ENCODE measurements at regions not wholly inside any gene's neighbourhood (a gene's known extent, or its start where the extent isn't known, plus 50 kb on each side); places are given as distances from the start of the nearest gene placed in this dataset.
"Not testable (repeated sequence)": the region's sequence is repeated elsewhere in the genome, so short reads cannot be mapped to it uniquely, and the experiment has no call there.

GRCh38 chr11:129503646-129504045 lies 128.0 kb downstream of the BARX2 start:
- no peak for DNase-seq

GRCh38 chr11:129505266-129505665 lies 129.6 kb downstream of the BARX2 start:
- DNase-seq, result no peak

GRCh38 chr11:129508163-129508562 lies 132.5 kb downstream of the BARX2 start:
- DNase-seq, result no peak

DNA sequence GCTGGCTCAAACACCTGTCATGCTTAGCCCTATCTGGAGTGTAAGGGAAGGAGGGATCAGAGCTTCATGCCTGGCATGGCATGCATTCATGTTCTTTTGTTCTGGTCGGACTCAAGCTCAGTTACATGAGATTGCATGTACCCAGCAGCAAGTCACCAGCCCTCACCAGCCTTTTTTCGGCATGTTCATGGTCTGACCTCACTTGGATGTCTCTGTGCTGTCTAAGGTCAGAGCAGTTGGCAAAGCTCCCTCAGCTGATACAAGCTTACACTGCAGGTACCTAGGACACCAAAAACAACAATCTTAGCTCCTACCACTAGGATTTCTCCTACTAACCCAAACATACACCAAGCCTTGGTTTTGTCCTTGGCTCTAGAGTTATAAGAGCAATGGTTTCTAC lies 152.6 kb downstream of the BARX2 start:
- no peak for DNase-seq

GRCh38 chr11:129530154-129530895 lies 154.7 kb downstream of the BARX2 start:
- DNase-seq, result no peak

DNA sequence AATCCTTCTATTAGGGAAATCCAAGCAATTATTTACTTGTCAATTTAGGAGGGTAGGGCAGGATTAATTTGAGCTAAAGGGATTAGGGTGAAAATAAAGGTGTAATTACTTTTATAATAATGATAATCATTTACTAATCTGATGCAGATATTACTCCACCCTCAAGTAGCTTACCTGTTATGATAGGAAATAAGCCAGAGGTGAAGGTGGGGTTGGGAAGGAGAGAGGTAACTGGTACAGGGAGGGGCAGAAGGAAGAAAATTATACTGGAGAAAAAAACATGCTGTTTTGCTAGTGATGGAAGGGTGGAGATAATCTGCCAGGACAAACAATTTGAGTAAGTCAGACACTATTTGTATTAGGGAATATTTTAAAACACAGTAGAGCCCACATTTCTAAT lies 157.7 kb downstream of the BARX2 start:
- no peak for DNase-seq

GRCh38 chr11:129536338-129536737 lies 160.7 kb downstream of the BARX2 start:
- no peak for DNase-seq

- no peak for DNase-seq
These were observed 162.7 kb downstream of the BARX2 start for GRCh38 chr11:129538323-129538722.

GRCh38 chr11:129543515-129544290 lies 168.1 kb downstream of the BARX2 start:
- DNase-seq, result no peak

DNA sequence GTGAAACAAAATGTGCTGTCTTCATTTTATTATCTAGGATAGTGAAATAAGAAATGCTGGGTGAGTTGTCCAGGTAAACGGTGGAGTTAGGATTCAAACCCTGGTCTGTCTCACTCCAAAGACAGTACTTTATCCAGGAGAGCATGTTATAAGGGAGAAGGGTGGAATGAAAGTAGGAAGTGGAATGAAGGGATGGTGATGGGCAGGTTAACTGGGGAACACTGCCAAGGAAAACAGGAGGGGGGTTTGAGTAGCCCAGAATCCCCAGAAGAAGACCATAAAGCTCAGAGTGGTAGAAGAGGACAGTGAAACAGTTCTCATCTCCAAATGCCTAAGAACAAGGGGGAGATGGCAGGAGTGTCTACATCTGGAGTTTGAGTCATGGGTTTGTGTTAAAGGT lies 169.0 kb downstream of the BARX2 start:
- no peak for DNase-seq

GRCh38 chr11:129546266-129546665 lies 170.6 kb downstream of the BARX2 start:
- no peak for DNase-seq

DNA sequence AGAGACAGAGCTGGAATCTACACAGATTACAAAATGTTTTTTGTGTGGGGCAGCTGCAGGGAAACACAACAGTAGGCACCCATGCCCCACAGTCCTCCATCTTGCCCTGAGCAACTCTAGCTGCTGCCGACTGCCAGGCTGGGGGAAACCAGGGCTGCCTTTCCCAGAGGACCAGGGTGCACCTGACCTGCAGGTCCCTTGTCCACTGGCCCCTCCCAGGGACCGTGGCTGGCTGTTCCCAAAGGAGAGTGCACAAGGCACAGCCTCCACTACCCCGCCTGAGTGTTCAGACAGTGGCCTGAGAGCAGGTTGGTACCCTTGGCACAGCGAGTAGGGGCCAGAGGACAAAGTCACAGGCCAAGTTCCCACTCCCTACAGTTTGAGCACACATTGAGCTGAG lies 181.8 kb downstream of the BARX2 start:
- DNase-seq, result no peak

DNA sequence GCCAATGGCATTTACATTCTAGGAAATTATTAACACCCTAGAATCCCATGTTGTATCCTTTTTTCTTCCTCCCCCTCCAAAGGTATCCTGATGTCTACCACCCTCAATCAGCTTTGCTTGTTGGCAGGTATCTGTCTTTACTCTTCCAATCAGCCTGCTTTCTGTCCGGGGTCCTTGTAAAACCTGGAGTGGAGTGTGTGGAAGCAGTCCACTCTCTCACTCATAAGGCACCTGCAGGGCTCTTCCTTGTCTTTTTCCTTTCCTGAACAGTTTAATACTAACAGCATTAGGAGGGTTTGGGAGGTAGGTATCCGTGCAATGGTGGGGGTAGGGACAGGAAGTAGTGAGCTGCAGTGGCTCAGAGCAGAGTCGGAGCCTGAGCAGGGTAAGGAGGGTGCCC lies 193.4 kb downstream of the BARX2 start:
- no peak for DNase-seq

- DNase-seq, result not testable (repeated sequence)
These were observed 197.0 kb downstream of the BARX2 start for GRCh38 chr11:129572667-129573066.

GRCh38 chr11:129573161-129573560 lies 197.5 kb downstream of the BARX2 start:
- no peak for DNase-seq

DNA sequence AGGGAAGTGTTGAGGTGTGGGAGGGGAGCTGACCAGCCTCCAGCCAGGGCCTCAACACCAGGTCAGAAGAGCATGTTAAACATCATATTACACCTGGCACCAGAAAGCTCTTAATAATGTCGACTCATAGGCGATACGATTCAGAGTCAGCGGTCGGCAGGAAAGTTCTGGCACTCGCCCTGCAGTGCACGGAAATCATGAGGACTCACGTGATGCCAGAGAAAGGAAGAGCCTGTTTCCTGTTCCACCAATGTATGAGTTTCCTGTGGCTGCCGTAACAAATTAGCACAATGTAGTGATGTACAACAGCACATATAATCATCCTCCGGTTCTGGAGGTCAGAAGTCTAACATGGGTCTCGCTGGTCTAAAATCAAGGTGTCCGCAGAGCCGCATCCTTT lies 198.8 kb downstream of the BARX2 start:
- no peak for DNase-seq

DNA sequence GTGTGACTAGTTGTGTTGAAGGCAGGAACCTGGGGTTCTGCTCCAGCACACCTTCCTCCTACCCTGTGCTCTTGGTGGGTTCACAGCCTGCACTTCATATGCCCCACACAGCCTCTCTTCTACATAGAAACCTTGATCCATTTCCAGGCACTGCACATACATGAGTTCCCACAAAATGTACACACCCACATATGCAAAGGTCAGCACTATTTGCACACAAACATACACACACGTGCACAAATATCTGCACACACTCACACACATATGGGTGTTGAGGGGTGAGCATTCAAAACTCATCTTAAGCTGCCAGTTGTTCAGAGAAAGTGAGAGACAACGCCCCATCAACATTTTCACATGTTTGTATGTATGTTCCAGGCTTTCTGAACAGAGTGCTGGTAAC lies 201.0 kb downstream of the BARX2 start:
- no peak for DNase-seq

GRCh38 chr11:129578006-129578405 lies 202.4 kb downstream of the BARX2 start:
- no peak for DNase-seq

DNA sequence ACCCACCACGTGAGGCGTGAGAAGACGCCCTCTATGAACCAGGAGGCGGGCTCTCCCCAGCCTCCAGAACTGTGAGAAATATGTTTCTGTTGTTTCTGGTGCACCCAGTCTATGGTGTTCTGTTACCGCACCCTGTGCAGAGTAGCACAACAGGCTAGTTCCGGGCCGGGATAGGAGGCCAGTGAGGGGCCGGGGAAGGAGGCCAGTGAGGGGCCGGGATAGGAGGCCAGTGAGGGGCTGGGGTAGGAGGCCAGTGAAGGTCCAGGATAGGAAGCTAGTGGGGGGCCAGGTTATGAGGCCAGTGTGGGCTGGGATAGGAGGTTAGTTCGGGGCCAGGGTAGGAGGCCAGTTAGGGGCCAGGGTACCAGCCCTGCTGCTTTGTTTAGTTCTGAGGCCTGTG lies 204.6 kb downstream of the BARX2 start:
- no peak for DNase-seq

GRCh38 chr11:129584316-129584715 lies 208.7 kb downstream of the BARX2 start:
- no peak for DNase-seq

DNA sequence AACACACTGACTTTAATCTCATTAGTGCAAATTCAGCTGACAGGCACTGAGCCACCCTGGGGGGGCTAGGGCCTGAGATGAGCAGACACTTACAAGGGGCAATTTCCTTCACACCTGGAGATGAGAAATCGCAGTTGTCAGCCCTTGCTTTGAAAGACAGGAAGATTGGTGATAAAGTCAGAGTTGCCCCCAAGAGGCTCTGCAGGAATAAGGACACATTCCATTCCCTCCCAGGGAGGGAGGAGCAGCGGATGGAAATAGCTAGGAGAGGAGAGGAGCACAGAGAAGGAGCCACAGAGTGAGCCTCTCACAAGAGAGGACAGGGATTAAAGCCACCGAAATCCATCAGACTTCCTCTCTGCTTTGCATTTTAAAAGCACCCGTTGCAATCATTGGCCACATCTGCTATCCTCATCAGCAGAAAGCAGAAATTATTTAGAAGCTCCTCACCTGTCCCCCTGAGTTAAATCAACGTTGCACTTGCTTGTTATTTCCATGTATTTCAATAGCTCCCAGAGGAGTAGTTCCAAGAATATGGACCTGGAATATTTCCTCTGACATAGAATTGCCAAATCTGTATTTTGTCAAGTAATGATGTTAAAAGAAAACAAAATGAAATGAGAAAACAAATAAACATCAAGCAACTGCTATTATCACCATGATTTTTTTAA lies 213.7 kb downstream of the BARX2 start:
- DNase-seq, result no peak

GRCh38 chr11:129590030-129590752 lies 214.5 kb downstream of the BARX2 start:
- DNase-seq, result no peak

Data from activated gamma-delta T cell (primary cell).